Kidney epithelial cell (primary cell): ENCODE measurements at regions not wholly inside any gene's neighbourhood (a gene's known extent, or its start where the extent isn't known, plus 50 kb on each side); places are given as distances from the start of the nearest gene placed in this dataset.
A peak's percentile ranks its signal among the peaks of the same experiment; 100 is the strongest.
"Not testable (repeated sequence)": the region's sequence is repeated elsewhere in the genome, so short reads cannot be mapped to it uniquely, and the experiment has no call there.

Experiments
- DNase-seq: peaks from one replicate; pipeline ENCODE4 v3.0.0-alpha.2; 2010; ENCODE audit warnings: low read depth
- H3K27me3 ChIP-seq: 2 replicates; pipeline ENCODE4 v1.6.0; 2011; ENCODE audit warnings: low read length; ENCODE audit not compliant: control insufficient read depth, insufficient read depth
- H3K36me3 ChIP-seq: 2 replicates; pipeline ENCODE4 v1.5.1; 2011; ENCODE audit warnings: low read length; ENCODE audit not compliant: control insufficient read depth, insufficient read depth
- H3K4me3 ChIP-seq: 2 replicates; pipeline ENCODE4 v1.5.1; 2011; ENCODE audit warnings: low read depth, mild to moderate bottlenecking, control low read depth, low read length
- CTCF ChIP-seq: IDR thresholded peaks from 2 replicates; pipeline ENCODE4 v1.5.1; 2011; ENCODE audit warnings: mild to moderate bottlenecking, moderate library complexity, low read length, control low read depth, inconsistent platforms; ENCODE audit not compliant: insufficient read depth, poor library complexity, severe bottlenecking

- no peaks in the 10 kb centered on the region for H3K27me3 ChIP-seq
- no peak for TF ChIP-seq CTCF
- H3K4me3 ChIP-seq: no peak overlapping the region
- no peak for DNase-seq
- no peaks in the 10 kb centered on the region for H3K36me3 ChIP-seq
Observed at GRCh38 chr13:30831515-30831914, 74.6 kb upstream of the MEDAG start.

DNA sequence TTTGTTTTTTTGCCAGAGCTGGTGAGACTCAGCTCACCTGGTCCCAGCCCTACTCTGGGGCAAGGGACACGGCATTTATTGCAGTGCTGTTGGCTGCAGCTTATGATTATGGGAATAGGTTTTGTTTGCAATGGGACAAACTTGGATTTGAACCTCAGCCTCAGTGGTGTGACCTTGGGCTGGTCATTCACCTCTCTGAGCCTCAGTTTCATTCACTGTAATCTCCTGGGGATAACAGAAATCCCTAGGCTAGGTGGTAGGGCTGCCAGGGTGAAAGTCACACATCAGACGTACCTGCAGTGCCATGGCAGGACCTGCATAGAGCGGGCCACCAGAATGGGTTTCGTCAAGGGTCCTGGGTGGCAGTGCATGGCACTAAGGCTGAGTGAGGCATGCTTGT is 73.7 kb upstream of the MEDAG start:
- Histone ChIP-seq H3K36me3 (no peaks in the 10 kb centered on the region), H3K27me3 (no peaks in the 10 kb centered on the region), H3K4me3 (no peak overlapping the region)
- TF ChIP-seq CTCF: no peak
- DNase-seq: no peak

- Histone ChIP-seq H3K27me3 (no peaks in the 10 kb centered on the region), H3K36me3 (no peaks in the 10 kb centered on the region), H3K4me3 (no peak overlapping the region)
- TF ChIP-seq CTCF: no peak
- DNase-seq: peak; percentile 84
Observed at GRCh38 chr13:30832845-30833332, 73.2 kb upstream of the MEDAG start.

DNA sequence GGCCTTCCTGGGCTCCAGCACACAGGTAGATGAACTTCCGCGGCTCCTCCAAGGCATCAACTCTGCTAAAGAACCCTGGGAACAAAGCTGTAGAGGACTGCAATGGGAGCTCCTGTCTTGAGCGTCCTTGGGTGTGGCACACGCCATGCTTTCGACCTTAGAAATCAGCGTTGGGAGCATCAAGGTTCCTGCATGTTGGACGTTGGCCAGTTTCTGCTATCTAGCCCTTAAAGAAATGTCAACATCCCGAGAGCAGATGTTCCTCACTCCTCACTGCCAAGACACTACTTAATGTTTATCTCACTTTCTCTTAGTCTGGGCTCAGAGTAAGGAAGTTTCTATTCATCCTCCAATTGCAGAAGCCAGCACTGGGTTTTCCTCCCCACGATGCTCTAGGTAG is 70.6 kb upstream of the MEDAG start:
- Histone ChIP-seq H3K27me3 (no peaks in the 10 kb centered on the region), H3K4me3 (no peak overlapping the region), H3K36me3 (no peaks in the 10 kb centered on the region)
- no peak for TF ChIP-seq CTCF
- DNase-seq: no peak

- no peak for TF ChIP-seq CTCF
- DNase-seq: no peak
Observed at GRCh38 chr13:30837227-30838159, 68.6 kb upstream of the MEDAG start.

GRCh38 chr13:30839636-30840035 is 66.4 kb upstream of the MEDAG start:
- not testable (repeated sequence) for H3K36me3 ChIP-seq, H3K27me3 ChIP-seq, H3K4me3 ChIP-seq, DNase-seq

More at GRCh38 chr13:30837227-30838159, 68.6 kb upstream of the MEDAG start:
- Histone ChIP-seq H3K4me3 (no peak overlapping the region), H3K36me3 (no peaks in the 10 kb centered on the region), H3K27me3 (no peaks in the 10 kb centered on the region)
